Neural cell (in vitro differentiated cells): ENCODE measurements at regions not wholly inside any gene's neighbourhood (a gene's known extent, or its start where the extent isn't known, plus 50 kb on each side); places are given as distances from the start of the nearest gene placed in this dataset.

Experiments used
- H2AFZ ChIP-seq: fragments of 200-600, 300-800 bp; sonication (generic), shearing (Covaris generic); 2 replicates; pipeline ENCODE4 v1.6.0; 2014; ENCODE audit warnings: low read depth, mild to moderate bottlenecking, antibody characterized with exemption, low read length, moderate library complexity
- H3F3A ChIP-seq: fragments of 200-600 bp; shearing (Covaris generic); 2 replicates; pipeline ENCODE4 v1.6.1; 2016; ENCODE audit warnings: mild to moderate bottlenecking, moderate library complexity, mixed read lengths, antibody characterized with exemption, low read length; ENCODE audit not compliant: insufficient read depth, poor library complexity, severe bottlenecking
- H3K27ac ChIP-seq: fragments of 200-600, 300-800 bp; sonication (generic), shearing (Covaris generic); 2 replicates; pipeline ENCODE4 v1.5.1; 2014; ENCODE audit warnings: mild to moderate bottlenecking, low read length, moderate library complexity
- H3K27me3 ChIP-seq: fragments of 300-800, 200-600 bp; sonication (generic), shearing (Covaris generic); 2 replicates; pipeline ENCODE4 v1.6.0; 2014; ENCODE audit warnings: mild to moderate bottlenecking, low read depth, low read length, moderate library complexity; ENCODE audit not compliant: insufficient read depth
- H3K36me3 ChIP-seq: fragments of 300-800, 200-600 bp; sonication (generic), shearing (Covaris generic); 2 replicates; pipeline ENCODE4 v1.5.1; 2014; ENCODE audit warnings: mild to moderate bottlenecking, antibody characterized with exemption, low read length, moderate library complexity; ENCODE audit not compliant: insufficient read depth
- H3K4me2 ChIP-seq: fragments of 300-800, 200-600 bp; sonication (generic), shearing (Covaris generic); 2 replicates; pipeline ENCODE4 v1.6.0; 2014; ENCODE audit warnings: mild to moderate bottlenecking, low read length
- H3K4me3 ChIP-seq: fragments of 300-800, 200-600 bp; sonication (generic), shearing (Covaris generic); 2 replicates; pipeline ENCODE4 v1.5.1; 2014; ENCODE audit warnings: mild to moderate bottlenecking, low read length, moderate library complexity
- H3K79me2 ChIP-seq: fragments of 200-600 bp; shearing (Covaris generic); replicated peaks from 2 replicates; pipeline ENCODE4 v1.6.0; 2014; ENCODE audit warnings: mild to moderate bottlenecking, low read length, moderate library complexity; ENCODE audit not compliant: insufficient read depth
- H3K9ac ChIP-seq: fragments of 300-800, 200-600 bp; sonication (generic), shearing (Covaris generic); 2 replicates; pipeline ENCODE4 v1.6.1; 2016; ENCODE audit warnings: mild to moderate bottlenecking, low read length, mixed read lengths
- H3K9me2 ChIP-seq: fragments of 200-600 bp; shearing (Covaris generic); 2 replicates; pipeline ENCODE4 v1.6.1; 2016; ENCODE audit warnings: mild to moderate bottlenecking, low read length, mixed read lengths; ENCODE audit not compliant: insufficient read depth
- H3K9me3 ChIP-seq: fragments of 200-600, 300-800 bp; sonication (generic), shearing (Covaris generic); 2 replicates; pipeline ENCODE4 v1.6.1; 2016; ENCODE audit warnings: mild to moderate bottlenecking, mixed run types, low read length, moderate library complexity, mixed read lengths
- H4K20me1 ChIP-seq: fragments of 200-600 bp; shearing (Covaris generic); 2 replicates; pipeline ENCODE4 v1.6.1; 2016; ENCODE audit warnings: mild to moderate bottlenecking, mixed run types; ENCODE audit not compliant: insufficient read depth
- EP300 ChIP-seq: fragments of 450-650 bp; conservative IDR thresholded peaks from 2 replicates; pipeline ENCODE4 v1.6.1; 2014; ENCODE audit warnings: antibody characterized with exemption, mild to moderate bottlenecking, moderate library complexity; ENCODE audit not compliant: poor library complexity, severe bottlenecking
- EZH2 ChIP-seq: fragments of 200-600, 300-800 bp; shearing (Covaris generic), sonication (generic); IDR thresholded peaks from 2 replicates; pipeline ENCODE4 v1.6.1; 2014; ENCODE audit warnings: antibody characterized with exemption, low read length, borderline replicate concordance, mild to moderate bottlenecking; ENCODE audit not compliant: insufficient read depth, poor library complexity, severe bottlenecking
- MXI1 ChIP-seq: fragments of 450-650 bp; conservative IDR thresholded peaks from 2 replicates; pipeline ENCODE4 v1.6.1; 2014; ENCODE audit warnings: antibody characterized with exemption, mild to moderate bottlenecking; ENCODE audit not compliant: poor library complexity, severe bottlenecking
- POLR2AphosphoS5 ChIP-seq: IDR thresholded peaks from 2 replicates; pipeline ENCODE4 v1.6.1; 2012
- RAD21 ChIP-seq: fragments of 450-650 bp; conservative IDR thresholded peaks from 2 replicates; pipeline ENCODE4 v1.6.1; 2014; ENCODE audit warnings: antibody characterized with exemption, mild to moderate bottlenecking, moderate library complexity
- SMC3 ChIP-seq: fragments of 450-650 bp; conservative IDR thresholded peaks from 2 replicates; pipeline ENCODE4 v1.6.1; 2014; ENCODE audit warnings: antibody characterized with exemption, mild to moderate bottlenecking, moderate library complexity; ENCODE audit not compliant: poor library complexity
- TAF1 ChIP-seq: IDR thresholded peaks from 2 replicates; pipeline ENCODE4 v1.6.1; 2012; ENCODE audit warnings: low read depth
- TF ChIP-seq, protein P1 (sequence below): IDR thresholded peaks from 2 replicates; pipeline ENCODE4 v1.6.1; 2012; ENCODE audit warnings: borderline replicate concordance
- TF ChIP-seq, protein P2 (sequence below): fragments of 450-650 bp; IDR thresholded peaks from 2 replicates; pipeline ENCODE4 v1.5.1; 2014; ENCODE audit warnings: antibody characterized with exemption, mild to moderate bottlenecking, moderate library complexity; ENCODE audit not compliant: poor library complexity, severe bottlenecking

DNA sequence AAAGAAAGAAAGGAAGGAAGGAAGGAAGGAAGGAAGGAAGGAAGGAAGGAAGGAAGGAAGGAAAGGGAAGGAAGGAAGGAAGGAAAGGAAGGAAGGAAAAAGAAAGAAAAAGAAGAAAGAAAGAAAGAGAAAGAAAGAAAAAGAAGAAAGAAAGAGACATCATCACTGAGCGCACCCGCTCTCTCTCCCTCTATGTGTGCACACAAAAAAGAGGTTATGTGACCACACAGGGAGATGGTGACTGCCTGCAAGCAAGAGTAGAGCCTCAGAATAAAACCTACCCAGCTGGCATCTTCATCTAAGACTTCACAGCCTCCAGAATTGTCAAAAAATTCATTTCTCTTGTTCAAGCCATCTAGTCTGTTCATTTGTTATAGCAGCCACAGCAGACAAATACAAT is 1307.4 kb upstream of the ACVR2A start:
- Histone ChIP-seq H3K9me2 (no peaks in the 10 kb centered on the region), H3K9me3 (no peaks in the 10 kb centered on the region), H3K27me3 (no peaks in the 10 kb centered on the region), H2AFZ (no peak overlapping the region), H3K27ac (no peak overlapping the region), H3F3A (no peaks in the 10 kb centered on the region), H3K36me3 (no peaks in the 10 kb centered on the region), H3K79me2 (no peaks in the 10 kb centered on the region), H3K4me3 (no peak overlapping the region), H3K9ac (no peak overlapping the region), H4K20me1 (no peaks in the 10 kb centered on the region), H3K4me2 (no peak overlapping the region)
- TF ChIP-seq SMC3 (no peak), TAF1 (no peak), EZH2 (no peak), MXI1 (no peak), EP300 (no peak), POLR2AphosphoS5 (no peak), RAD21 (no peak)
- TF ChIP-seq, protein P1, sequence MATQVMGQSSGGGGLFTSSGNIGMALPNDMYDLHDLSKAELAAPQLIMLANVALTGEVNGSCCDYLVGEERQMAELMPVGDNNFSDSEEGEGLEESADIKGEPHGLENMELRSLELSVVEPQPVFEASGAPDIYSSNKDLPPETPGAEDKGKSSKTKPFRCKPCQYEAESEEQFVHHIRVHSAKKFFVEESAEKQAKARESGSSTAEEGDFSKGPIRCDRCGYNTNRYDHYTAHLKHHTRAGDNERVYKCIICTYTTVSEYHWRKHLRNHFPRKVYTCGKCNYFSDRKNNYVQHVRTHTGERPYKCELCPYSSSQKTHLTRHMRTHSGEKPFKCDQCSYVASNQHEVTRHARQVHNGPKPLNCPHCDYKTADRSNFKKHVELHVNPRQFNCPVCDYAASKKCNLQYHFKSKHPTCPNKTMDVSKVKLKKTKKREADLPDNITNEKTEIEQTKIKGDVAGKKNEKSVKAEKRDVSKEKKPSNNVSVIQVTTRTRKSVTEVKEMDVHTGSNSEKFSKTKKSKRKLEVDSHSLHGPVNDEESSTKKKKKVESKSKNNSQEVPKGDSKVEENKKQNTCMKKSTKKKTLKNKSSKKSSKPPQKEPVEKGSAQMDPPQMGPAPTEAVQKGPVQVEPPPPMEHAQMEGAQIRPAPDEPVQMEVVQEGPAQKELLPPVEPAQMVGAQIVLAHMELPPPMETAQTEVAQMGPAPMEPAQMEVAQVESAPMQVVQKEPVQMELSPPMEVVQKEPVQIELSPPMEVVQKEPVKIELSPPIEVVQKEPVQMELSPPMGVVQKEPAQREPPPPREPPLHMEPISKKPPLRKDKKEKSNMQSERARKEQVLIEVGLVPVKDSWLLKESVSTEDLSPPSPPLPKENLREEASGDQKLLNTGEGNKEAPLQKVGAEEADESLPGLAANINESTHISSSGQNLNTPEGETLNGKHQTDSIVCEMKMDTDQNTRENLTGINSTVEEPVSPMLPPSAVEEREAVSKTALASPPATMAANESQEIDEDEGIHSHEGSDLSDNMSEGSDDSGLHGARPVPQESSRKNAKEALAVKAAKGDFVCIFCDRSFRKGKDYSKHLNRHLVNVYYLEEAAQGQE: no peak
- TF ChIP-seq, protein P2, sequence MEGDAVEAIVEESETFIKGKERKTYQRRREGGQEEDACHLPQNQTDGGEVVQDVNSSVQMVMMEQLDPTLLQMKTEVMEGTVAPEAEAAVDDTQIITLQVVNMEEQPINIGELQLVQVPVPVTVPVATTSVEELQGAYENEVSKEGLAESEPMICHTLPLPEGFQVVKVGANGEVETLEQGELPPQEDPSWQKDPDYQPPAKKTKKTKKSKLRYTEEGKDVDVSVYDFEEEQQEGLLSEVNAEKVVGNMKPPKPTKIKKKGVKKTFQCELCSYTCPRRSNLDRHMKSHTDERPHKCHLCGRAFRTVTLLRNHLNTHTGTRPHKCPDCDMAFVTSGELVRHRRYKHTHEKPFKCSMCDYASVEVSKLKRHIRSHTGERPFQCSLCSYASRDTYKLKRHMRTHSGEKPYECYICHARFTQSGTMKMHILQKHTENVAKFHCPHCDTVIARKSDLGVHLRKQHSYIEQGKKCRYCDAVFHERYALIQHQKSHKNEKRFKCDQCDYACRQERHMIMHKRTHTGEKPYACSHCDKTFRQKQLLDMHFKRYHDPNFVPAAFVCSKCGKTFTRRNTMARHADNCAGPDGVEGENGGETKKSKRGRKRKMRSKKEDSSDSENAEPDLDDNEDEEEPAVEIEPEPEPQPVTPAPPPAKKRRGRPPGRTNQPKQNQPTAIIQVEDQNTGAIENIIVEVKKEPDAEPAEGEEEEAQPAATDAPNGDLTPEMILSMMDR: no peak

DNA sequence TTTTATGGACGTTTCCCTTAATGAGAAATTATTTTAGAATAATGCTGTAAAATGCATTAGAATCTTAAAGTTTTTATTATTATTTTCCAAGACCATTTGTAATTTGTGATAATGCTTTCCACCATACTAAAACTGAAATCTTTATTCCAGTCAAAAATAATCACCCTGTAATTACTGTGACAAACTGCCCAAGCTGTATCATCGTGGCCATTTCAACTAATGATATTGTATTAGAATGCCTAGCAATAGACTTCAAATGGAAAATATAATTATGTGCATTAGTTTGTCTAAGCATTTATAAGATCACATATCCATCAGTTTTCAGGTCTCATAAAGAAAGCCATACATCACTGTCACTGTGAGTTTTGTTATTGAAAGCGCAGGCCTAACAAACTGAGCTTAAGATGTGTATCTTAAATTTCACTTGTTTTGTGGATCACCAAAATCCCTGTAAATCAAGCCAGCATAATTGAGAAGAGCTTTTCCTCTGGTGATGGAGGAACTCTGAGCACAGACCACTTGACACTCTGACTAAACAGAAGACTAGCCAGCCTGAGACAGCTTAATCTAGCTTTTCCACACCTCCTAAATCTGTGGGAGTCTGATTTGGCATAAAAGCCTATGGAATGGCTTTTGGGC is 1312.2 kb upstream of the ACVR2A start:
- Histone ChIP-seq H4K20me1 (no peaks in the 10 kb centered on the region), H3K36me3 (no peaks in the 10 kb centered on the region), H3K9me3 (no peaks in the 10 kb centered on the region), H3K9ac (no peak overlapping the region), H3K4me3 (no peak overlapping the region), H3K4me2 (no peak overlapping the region), H3K9me2 (no peaks in the 10 kb centered on the region), H3K27me3 (no peaks in the 10 kb centered on the region), H2AFZ (no peak overlapping the region), H3F3A (no peaks in the 10 kb centered on the region), H3K27ac (no peak overlapping the region), H3K79me2 (no peaks in the 10 kb centered on the region)
- TF ChIP-seq, protein P1: no peak
- TF ChIP-seq EZH2 (no peak), MXI1 (no peak), RAD21 (no peak), SMC3 (no peak), TAF1 (no peak), EP300 (no peak), POLR2AphosphoS5 (no peak)
- TF ChIP-seq, protein P2: no peak
